Right lobe of liver (tissue), 4 donors: ENCODE measurements at regions not wholly inside any gene's neighbourhood (a gene's known extent, or its start where the extent isn't known, plus 50 kb on each side); places are given as distances from the start of the nearest gene placed in this dataset.

ENCODE experiments used
- CTCF ChIP-seq, 4 donors: fragments of 200-600 bp in 3 of 4; fragments of 450-650 bp in 1 of 4; IDR thresholded peaks; one replicate each; pipeline versions ENCODE4 v1.5.1 to v1.8.0; 2016 to 2022; ENCODE audit warnings: antibody characterized with exemption in 4 of 4, mild to moderate bottlenecking in 2 of 4
- POLR2A ChIP-seq: fragments of 450-650 bp; IDR thresholded peaks from one replicate; pipeline ENCODE4 v1.6.1; 2017; ENCODE audit warnings: antibody characterized with exemption, mild to moderate bottlenecking
- donor health status: DM: no; HTN: no; CAD: no.
- donor health status: DM: no; HTN: no; CAD: no.
- donor health status: DM: no; HTN: yes; CAD: no.

- no peak for TF ChIP-seq POLR2A
- no peak for TF ChIP-seq CTCF (IDR thresholded peaks at IDR 0.05)
Observed at GRCh38 chr16:9441012-9441411, 349.6 kb downstream of the HAPSTR1 start.
